H1 (cell line): ENCODE measurements at regions not wholly inside any gene's neighbourhood (a gene's known extent, or its start where the extent isn't known, plus 50 kb on each side); places are given as distances from the start of the nearest gene placed in this dataset.

Source experiments
- CTCF ChIA-PET: fragments of 300-600 bp; sonication (Branson Sonifier 250); formaldehyde crosslinking; loops from one replicate; lab custom pipeline; 2021; ENCODE audit not compliant: partially characterized antibody; lab: Charles Lee
- POLR2A ChIA-PET: fragments of 300-600 bp; sonication (Branson Sonifier 250); formaldehyde crosslinking; loops from one replicate; lab custom pipeline; 2021; ENCODE audit warnings: inconsistent platforms; ENCODE audit not compliant: partially characterized antibody; lab: Charles Lee
- DNase-seq, 2 experiments: peaks; one replicate each; pipeline versions ENCODE4 v3.0.0 to v3.0.0-alpha.2; 2010 to 2022; ENCODE audit warnings: low spot score in 2 of 2, low read depth in 1 of 2, mixed read lengths in 1 of 2
- FAIRE-seq: peaks from 2 replicates; lab custom pipeline; 2011; peaks lifted over from hg19 to GRCh38; lab: Jason Lieb, UNC
- H2AFZ ChIP-seq: 2 replicates; pipeline ENCODE4 v1.8.1; 2012; ENCODE audit warnings: low read length, inconsistent platforms
- H2AK5ac ChIP-seq: 2 replicates; pipeline ENCODE4 v1.6.1; 2013; ENCODE audit warnings: low read depth, low read length
- H2BK120ac ChIP-seq: replicated peaks from 2 replicates; pipeline ENCODE3; 2013; ENCODE audit warnings: low read depth, low read length, inconsistent platforms
- H2BK12ac ChIP-seq: 2 replicates; pipeline ENCODE4 v1.6.1; 2013; ENCODE audit warnings: low read depth, low read length
- H2BK15ac ChIP-seq: 2 replicates; pipeline ENCODE4 v1.6.1; 2013; ENCODE audit warnings: low read length
- H2BK20ac ChIP-seq: 2 replicates; pipeline ENCODE4 v1.6.1; 2013; ENCODE audit warnings: low read length
- H2BK5ac ChIP-seq: 2 replicates; pipeline ENCODE4 v1.6.1; 2013; ENCODE audit warnings: low read depth, low read length
- H3K14ac ChIP-seq: 2 replicates; pipeline ENCODE4 v1.6.1; 2013; ENCODE audit warnings: inconsistent platforms; ENCODE audit not compliant: insufficient read length
- H3K18ac ChIP-seq: 2 replicates; pipeline ENCODE4 v1.6.1; 2013; ENCODE audit warnings: low read length; ENCODE audit errors: extremely low read depth
- H3K23ac ChIP-seq: 2 replicates; pipeline ENCODE4 v1.6.1; 2013; ENCODE audit warnings: inconsistent platforms; ENCODE audit not compliant: insufficient read length
- H3K23me2 ChIP-seq: 2 replicates; pipeline ENCODE4 v1.6.1; 2013; ENCODE audit warnings: low read depth, low read length
- H3K27ac ChIP-seq: 2 replicates; pipeline ENCODE4 v1.6.1; 2011; ENCODE audit warnings: low read depth, low read length, inconsistent platforms
- H3K27me3 ChIP-seq, 4 experiments: replicated peaks in 1 of 4; 1 replicate in 1 of 4; 2 replicates in 3 of 4; pipeline versions ENCODE4 v1.6.1 to v1.8.1; 2011 to 2013; ENCODE audit warnings: low read length in 3 of 4, mild to moderate bottlenecking in 3 of 4, inconsistent platforms in 2 of 4, mixed read lengths in 2 of 4, moderate library complexity in 1 of 4; ENCODE audit not compliant: control insufficient read depth in 3 of 4, insufficient read depth in 3 of 4; ENCODE audit errors: extremely low read depth in 1 of 4
- H3K36me3 ChIP-seq, 4 experiments: 2 replicates each; pipeline versions ENCODE4 v1.6.1 to v1.8.1; 2011 to 2013; ENCODE audit warnings: mild to moderate bottlenecking in 4 of 4, low read length in 3 of 4, moderate library complexity in 2 of 4, control low read depth in 1 of 4, inconsistent platforms in 1 of 4; ENCODE audit not compliant: insufficient read depth in 4 of 4, control insufficient read depth in 2 of 4
- H3K4ac ChIP-seq: replicated peaks from 2 replicates; pipeline ENCODE3; 2013; ENCODE audit warnings: low read length, low read depth, mixed read lengths, inconsistent platforms; ENCODE audit not compliant: insufficient read length
- H3K4me1 ChIP-seq, 4 experiments: replicated peaks in 1 of 4; 1 replicate in 1 of 4; 2 replicates in 3 of 4; pipeline versions ENCODE4 v1.6.1 to v1.8.1; 2011 to 2013; ENCODE audit warnings: low read length in 3 of 4, inconsistent platforms in 2 of 4, mixed read lengths in 1 of 4; ENCODE audit not compliant: insufficient read depth in 4 of 4, control insufficient read depth in 3 of 4
- H3K4me2 ChIP-seq, 2 experiments: 2 replicates each; pipeline versions ENCODE4 v1.6.1 to v1.8.1; 2011 to 2013; ENCODE audit warnings: low read depth in 2 of 2, low read length in 2 of 2, control low read depth in 1 of 2, inconsistent platforms in 1 of 2, mild to moderate bottlenecking in 1 of 2; ENCODE audit not compliant: insufficient read depth in 1 of 2
- H3K4me3 ChIP-seq, 4 experiments: fragments of 200-600, 300-600 bp in 1 of 4; sonication (generic), shearing (Covaris generic), sonication (Bioruptor Twin) in 1 of 4; 2 replicates each; pipeline versions ENCODE4 v1.5.1 to v1.8.1; 2011 to 2016; ENCODE audit warnings: low read length in 4 of 4, low read depth in 3 of 4, control low read depth in 2 of 4, inconsistent platforms in 2 of 4, mild to moderate bottlenecking in 2 of 4, mixed read lengths in 1 of 4, moderate library complexity in 1 of 4; ENCODE audit not compliant: insufficient read depth in 2 of 4; ENCODE audit errors: extremely low read depth in 1 of 4
- H3K56ac ChIP-seq: replicated peaks from 2 replicates; pipeline ENCODE3; 2013; ENCODE audit warnings: low read depth, mild to moderate bottlenecking, mixed read lengths, low read length, inconsistent platforms; ENCODE audit not compliant: insufficient read length
- H3K79me1 ChIP-seq: 2 replicates; pipeline ENCODE4 v1.6.1; 2013; ENCODE audit warnings: low read depth, low read length, control low read depth
- H3K79me2 ChIP-seq, 2 experiments: 2 replicates each; pipeline versions ENCODE4 v1.6.1 to v1.8.1; 2012 to 2013; ENCODE audit warnings: low read length in 2 of 2, mild to moderate bottlenecking in 2 of 2, inconsistent platforms in 1 of 2; ENCODE audit not compliant: insufficient read depth in 2 of 2, control insufficient read depth in 1 of 2
- H3K9ac ChIP-seq, 4 experiments: replicated peaks in 1 of 4; 1 replicate in 1 of 4; 2 replicates in 3 of 4; pipeline versions ENCODE4 v1.6.1 to v1.8.1; 2011 to 2013; ENCODE audit warnings: low read depth in 3 of 4, low read length in 3 of 4, control low read depth in 2 of 4, mild to moderate bottlenecking in 2 of 4, moderate library complexity in 2 of 4, inconsistent platforms in 1 of 4; ENCODE audit errors: extremely low read depth in 1 of 4
- H3K9me3 ChIP-seq, 2 experiments: 2 replicates each; pipeline versions ENCODE4 v1.6.1 to v1.8.1; 2012 to 2013; ENCODE audit warnings: mild to moderate bottlenecking in 2 of 2, moderate library complexity in 2 of 2, control low read depth in 1 of 2, inconsistent platforms in 1 of 2, low read depth in 1 of 2, low read length in 1 of 2, mixed read lengths in 1 of 2; ENCODE audit not compliant: insufficient read depth in 2 of 2
- H4K20me1 ChIP-seq, 2 experiments: replicated peaks in 1 of 2; 2 replicates each; pipeline versions ENCODE3 to v1.8.1; 2011 to 2013; ENCODE audit warnings: inconsistent platforms in 2 of 2, low read length in 2 of 2, mild to moderate bottlenecking in 1 of 2; ENCODE audit not compliant: insufficient read depth in 2 of 2, control insufficient read depth in 1 of 2
- H4K5ac ChIP-seq: 2 replicates; pipeline ENCODE4 v1.6.1; 2013; ENCODE audit warnings: low read length, low read depth, mixed read lengths, inconsistent platforms; ENCODE audit not compliant: insufficient read length
- H4K8ac ChIP-seq: 2 replicates; pipeline ENCODE4 v1.8.0; 2013; ENCODE audit warnings: mild to moderate bottlenecking, moderate library complexity, low read length, inconsistent platforms; ENCODE audit not compliant: insufficient read depth; ENCODE audit errors: extremely low read depth
- H4K91ac ChIP-seq: replicated peaks from 2 replicates; pipeline ENCODE3; 2013; ENCODE audit warnings: low read length, mixed read lengths, inconsistent platforms; ENCODE audit not compliant: insufficient read length
- BRCA1 ChIP-seq: IDR thresholded peaks from 2 replicates; pipeline ENCODE4 v1.6.1; 2012; ENCODE audit warnings: low read depth, low read length, improper control_type of control experiment
- FOSL1 ChIP-seq: IDR thresholded peaks from 2 replicates; pipeline ENCODE4 v1.6.1; 2011; ENCODE audit warnings: mild to moderate bottlenecking, low read depth, low read length, moderate library complexity; ENCODE audit not compliant: insufficient read depth
- JUND ChIP-seq: IDR thresholded peaks from 2 replicates; pipeline ENCODE4 v1.6.1; 2011; ENCODE audit warnings: mild to moderate bottlenecking, improper control_type of control experiment, low read length
- KDM1A ChIP-seq: fragments of 200-600, 300-600 bp; sonication (generic); IDR thresholded peaks from 2 replicates; pipeline ENCODE4 v1.7.1; 2016; ENCODE audit warnings: mild to moderate bottlenecking, low read length, borderline replicate concordance
- NANOG ChIP-seq: IDR thresholded peaks from 2 replicates; pipeline ENCODE4 v1.6.1; 2011; ENCODE audit warnings: low read length, low read depth, mild to moderate bottlenecking, inconsistent platforms; ENCODE audit not compliant: insufficient read depth, poor library complexity, severe bottlenecking
- RAD21 ChIP-seq, 2 experiments: IDR thresholded peaks in 1 of 2; conservative IDR thresholded peaks in 1 of 2; 2 replicates each; pipeline ENCODE4 v1.6.1; 2011; ENCODE audit warnings: low read depth in 2 of 2, low read length in 2 of 2, improper control_type of control experiment in 1 of 2, inconsistent platforms in 1 of 2, mild to moderate bottlenecking in 1 of 2, moderate library complexity in 1 of 2
- RBBP5 ChIP-seq: IDR thresholded peaks from 2 replicates; pipeline ENCODE4 v1.7.1; 2012; ENCODE audit warnings: low read depth, mild to moderate bottlenecking, inconsistent platforms, low read length, moderate library complexity, borderline replicate concordance
- WGBS, 2 experiments: shearing (Covaris generic) in 1 of 2; methylation state at CpG; one replicate each; pipeline versions ENCODE4 v1.1.6 to v1.1.7; 2013 to 2015; ENCODE audit warnings: low lambda C conversion rate in 2 of 2, mixed read lengths in 2 of 2, inconsistent platforms in 1 of 2, low coverage in 1 of 2, missing lambda C conversion rate in 1 of 2; ENCODE audit not compliant: insufficient replicate concordance in 2 of 2, insufficient coverage in 1 of 2, insufficient read length in 1 of 2; ENCODE audit errors: extremely low coverage in 1 of 2, missing lambda C conversion rate in 1 of 2; 5-methylcytosine and 5-hydroxymethylcytosine counted together
- TF ChIP-seq, protein P1 (sequence below): IDR thresholded peaks from 2 replicates; pipeline ENCODE4 v1.6.1; 2011; ENCODE audit warnings: low read depth, mild to moderate bottlenecking, low read length; ENCODE audit not compliant: insufficient read depth

DNA sequence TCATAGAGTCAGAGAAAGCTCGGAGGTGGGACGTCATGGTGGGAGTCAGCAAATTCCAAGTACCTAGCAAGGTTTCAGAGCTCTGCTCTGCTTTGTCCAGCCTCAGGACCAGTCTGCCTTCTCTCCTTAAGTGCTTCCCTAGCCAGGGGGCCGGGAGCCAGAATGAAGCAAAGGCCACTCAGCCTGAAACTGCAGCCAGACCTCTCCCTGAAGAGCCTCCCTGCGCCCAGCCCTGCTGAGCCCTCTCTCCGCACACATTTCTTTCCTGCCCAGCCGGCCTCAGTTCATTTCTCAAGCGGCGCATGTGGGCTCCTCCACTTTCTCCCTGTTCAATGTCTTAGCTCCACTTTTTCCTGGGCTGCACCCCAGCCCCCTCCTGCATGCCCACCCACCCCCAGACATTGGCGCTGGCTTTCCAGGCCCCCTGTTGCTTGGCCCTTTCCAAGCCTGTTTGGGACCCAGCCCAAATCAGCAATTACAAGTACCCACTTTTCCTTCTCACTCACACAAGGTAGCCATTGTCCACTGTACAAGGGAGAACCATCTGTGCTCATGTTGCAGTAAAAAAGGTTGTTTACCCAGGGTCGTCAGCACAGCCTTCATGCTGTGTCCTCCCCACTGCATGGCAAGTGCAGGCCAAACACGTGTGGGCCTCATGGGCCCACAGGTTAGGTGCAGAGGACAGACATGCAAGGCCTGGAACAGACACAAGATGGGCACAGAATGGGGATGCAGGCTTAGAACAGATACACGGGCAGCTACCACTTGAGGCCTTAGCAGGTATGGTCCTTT lies 147.1 kb downstream of the MRPL14 start:
- Histone ChIP-seq H3K27ac (no peak overlapping the region), H2BK20ac (no peak overlapping the region), H3K27me3 (no peaks in the 10 kb centered on the region), H2BK12ac (no peak overlapping the region), H4K5ac (no peak overlapping the region), H3K4me1 (no peaks in the 10 kb centered on the region), H3K36me3 (no peaks in the 10 kb centered on the region), H4K8ac (no peak overlapping the region), H3K56ac (no peak overlapping the region), H3K18ac (no peak overlapping the region), H3K23ac (no peak overlapping the region), H3K4ac (no peak overlapping the region), H3K9me3 (no peaks in the 10 kb centered on the region), H3K4me3 (no peak overlapping the region), H4K91ac (no peak overlapping the region), H3K79me1 (no peaks in the 10 kb centered on the region), H3K79me2 (no peaks in the 10 kb centered on the region), H3K23me2 (no peaks in the 10 kb centered on the region), H2BK5ac (no peak overlapping the region), H2BK15ac (no peak overlapping the region), H2AK5ac (no peak overlapping the region), H4K20me1 (no peaks in the 10 kb centered on the region), H2BK120ac (no peak overlapping the region), H3K4me2 (no peak overlapping the region), H2AFZ (no peak overlapping the region), H3K14ac (no peak overlapping the region), H3K9ac (no peak overlapping the region)
- ChIA-PET POLR2A (no interaction called here), CTCF (interaction anchor here (1.0 to 7.1 kb wide), 9 partner anchors 9 to 206 kb away, joined by 4 to 35 read pairs (median 5); no protein-coding TSS in a partner anchor)
- DNase-seq (peak in 1 of 2 experiments; percentile 41), FAIRE-seq (no peak)
- TF ChIP-seq JUND (no peak), RBBP5 (no peak), BRCA1 (no peak), FOSL1 (no peak), KDM1A (no peak), RAD21 (IDR thresholded peaks at IDR 0.05 in 1 of 2, conservative IDR thresholded peaks at IDR 0.05 in 1 of 2; ENCODE audit: low read depth in 2 of 2, low read length in 2 of 2) (no peak), NANOG (no peak)
- TF ChIP-seq, protein P1, sequence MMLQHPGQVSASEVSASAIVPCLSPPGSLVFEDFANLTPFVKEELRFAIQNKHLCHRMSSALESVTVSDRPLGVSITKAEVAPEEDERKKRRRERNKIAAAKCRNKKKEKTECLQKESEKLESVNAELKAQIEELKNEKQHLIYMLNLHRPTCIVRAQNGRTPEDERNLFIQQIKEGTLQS = no peak
- WGBS, 2 experiments = 92% methylated on average over 12 of the region's 12 CpGs; no CpG with 5 or more reads in 1 of the 2 experiments
